T-cell (primary cell): ENCODE measurements at regions not wholly inside any gene's neighbourhood (a gene's known extent, or its start where the extent isn't known, plus 50 kb on each side); places are given as distances from the start of the nearest gene placed in this dataset.

ENCODE experiments used
- ATAC-seq, 4 experiments: fragments of 200-7000 bp in 3 of 4; fragments of 150-1000 bp in 1 of 4; cut with Tn5 transposase; replicated peaks in 1 of 4; 1 replicate in 3 of 4; 2 replicates in 1 of 4; pipeline ENCODE4 v1.10.0; 2021; ENCODE audit warnings: moderate library complexity in 3 of 4, mild to moderate bottlenecking in 2 of 4, moderate number of reproducible peaks in 1 of 4
- CTCF ChIA-PET, 2 donors: fragments of 300-600 bp; sonication (Branson Sonifier 250); formaldehyde crosslinking; loops; one replicate each; lab custom pipeline; 2022; ENCODE audit warnings: antibody characterized with exemption in 2 of 2; lab: Charles Lee
- POLR2A ChIA-PET, 2 donors: fragments of 300-600 bp; sonication (Branson Sonifier 250); formaldehyde crosslinking; loops; one replicate each; lab custom pipeline; 2022; ENCODE audit warnings: antibody characterized with exemption in 2 of 2; lab: Charles Lee
- DNase-seq, 35 experiments: peaks; one replicate each; pipeline versions ENCODE4 v3.0.0 to v3.0.0-alpha.2; 2013 to 2023
- H3K27ac ChIP-seq: one replicate; pipeline ENCODE4 v1.5.1; 2013; ENCODE audit warnings: low read length
- H3K27me3 ChIP-seq, 2 experiments: replicated peaks in 1 of 2; 1 replicate in 1 of 2; 2 replicates in 1 of 2; pipeline versions ENCODE4 v1.6.1 to v1.7.0; 2013; ENCODE audit warnings: low read length in 1 of 2, mixed read lengths in 1 of 2; ENCODE audit not compliant: control insufficient read depth in 2 of 2, insufficient read depth in 2 of 2; ENCODE audit errors: extremely low read depth in 1 of 2
- H3K36me3 ChIP-seq, 2 donors: 1 replicate in 1 of 2; 2 replicates in 1 of 2; pipeline versions ENCODE4 v1.6.1 to v1.7.0; 2013; ENCODE audit warnings: low read length in 1 of 2; ENCODE audit not compliant: control insufficient read depth in 2 of 2, insufficient read depth in 1 of 2; ENCODE audit errors: extremely low read depth in 1 of 2
- H3K4me1 ChIP-seq, 2 experiments: 1 replicate in 1 of 2; 2 replicates in 1 of 2; pipeline versions ENCODE4 v1.6.1 to v1.7.0; 2013; ENCODE audit warnings: low read length in 2 of 2, mixed read lengths in 1 of 2; ENCODE audit not compliant: insufficient read depth in 2 of 2, control insufficient read depth in 1 of 2; ENCODE audit errors: extremely low read depth in 1 of 2
- H3K4me3 ChIP-seq, 2 donors: 1 replicate in 1 of 2; 2 replicates in 1 of 2; pipeline versions ENCODE4 v1.5.1 to v1.7.0; 2013; ENCODE audit warnings: mild to moderate bottlenecking in 2 of 2, low read length in 1 of 2, moderate library complexity in 1 of 2; ENCODE audit not compliant: control insufficient read depth in 1 of 2; ENCODE audit errors: extremely low read depth in 1 of 2
- H3K9me3 ChIP-seq: 2 replicates; pipeline ENCODE4 v1.7.0; 2013
- H3K27ac Mint-ChIP-seq, 2 donors: one replicate each; pipeline ENCODE4 v1.8.0; 2020 to 2021; ENCODE audit warnings: mild to moderate bottlenecking in 2 of 2, mixed read lengths in 2 of 2
- H3K27me3 Mint-ChIP-seq, 2 donors: one replicate each; pipeline ENCODE4 v1.8.0; 2021 to 2022; ENCODE audit warnings: mixed read lengths in 2 of 2
- H3K36me3 Mint-ChIP-seq: one replicate; pipeline ENCODE4 v1.8.0; 2021; ENCODE audit warnings: mixed read lengths
- H3K4me1 Mint-ChIP-seq, 3 donors: one replicate each; pipeline ENCODE4 v1.8.0; 2020 to 2022; ENCODE audit warnings: mixed read lengths in 3 of 3, mild to moderate bottlenecking in 1 of 3
- H3K4me3 Mint-ChIP-seq, 3 donors: one replicate each; pipeline ENCODE4 v1.8.0; 2020 to 2022; ENCODE audit warnings: mild to moderate bottlenecking in 3 of 3, mixed read lengths in 3 of 3, moderate library complexity in 3 of 3
- H3K9me3 Mint-ChIP-seq, 3 donors: one replicate each; pipeline ENCODE4 v1.8.0; 2020 to 2022; ENCODE audit warnings: mixed read lengths in 3 of 3
- WGBS: methylation state at CpG from one replicate; pipeline ENCODE4 v1.1.5; 2013; ENCODE audit warnings: missing lambda C conversion rate; ENCODE audit not compliant: insufficient coverage; 5-methylcytosine and 5-hydroxymethylcytosine counted together

DNA sequence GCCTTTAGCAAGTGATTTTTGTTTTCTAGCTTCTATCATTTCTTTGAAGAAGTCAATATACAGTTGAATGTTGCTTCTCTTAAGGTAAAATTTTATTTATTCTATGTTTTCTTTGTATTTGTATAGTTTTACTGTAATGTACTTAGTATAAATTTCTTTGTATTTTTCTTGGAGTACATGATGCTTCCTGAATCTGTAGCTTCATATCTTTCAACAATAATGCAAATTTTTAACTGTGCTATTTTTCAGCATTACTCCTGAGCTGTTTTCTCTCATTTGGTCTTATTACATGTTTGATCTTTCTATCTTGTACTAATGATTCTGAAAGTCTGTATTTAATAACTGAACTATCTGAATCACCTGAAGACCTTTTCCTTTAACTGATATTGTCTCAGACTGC lies 253.9 kb upstream of the NXPH2 start:
- no peaks in the 10 kb centered on the region for H3K4me1 ChIP-seq
- DNase-seq (no peak), ATAC-seq (no peak)
- H3K36me3 ChIP-seq: no peaks in the 10 kb centered on the region
- H3K27me3 ChIP-seq: no peaks in the 10 kb centered on the region
- Mint-ChIP-seq H3K36me3 (no peaks in the 10 kb centered on the region), H3K27ac (no peak overlapping the region), H3K4me3 (no peak overlapping the region), H3K9me3 (peaks cover 0 to 16% (median 11%) of the 10 kb centered on the region in 3 donors), H3K4me1 (no peaks in the 10 kb centered on the region), H3K27me3 (no peaks in the 10 kb centered on the region)
- CTCF ChIA-PET: no interaction called here
- no peak overlapping the region for H3K27ac ChIP-seq
- no peak overlapping the region for H3K4me3 ChIP-seq
- no peaks in the 10 kb centered on the region for H3K9me3 ChIP-seq
- POLR2A ChIA-PET: no interaction called here

GRCh38 chr2:139033300-139033699 lies 253.1 kb upstream of the NXPH2 start:
- no peak overlapping the region for H3K27ac Mint-ChIP-seq
- H3K36me3 Mint-ChIP-seq: no peaks in the 10 kb centered on the region
- ATAC-seq (no peak), DNase-seq (no peak)
- POLR2A ChIA-PET: no interaction called here
- WGBS: no CpG with 5 or more reads among the region's 2 CpGs
- Histone ChIP-seq H3K27ac (no peak overlapping the region), H3K27me3 (no peaks in the 10 kb centered on the region), H3K4me3 (no peak overlapping the region), H3K4me1 (no peaks in the 10 kb centered on the region), H3K36me3 (no peaks in the 10 kb centered on the region), H3K9me3 (no peaks in the 10 kb centered on the region)
- CTCF ChIA-PET: interaction anchor here in 1 of 2 donors (0.6 kb wide), 1 partner anchor 418 kb away, joined by 4 read pairs; no protein-coding TSS in a partner anchor
- H3K9me3 Mint-ChIP-seq: peaks cover 0 to 21% (median 16%) of the 10 kb centered on the region in 3 donors
- no peak overlapping the region for H3K4me3 Mint-ChIP-seq
- H3K4me1 Mint-ChIP-seq: no peaks in the 10 kb centered on the region
- H3K27me3 Mint-ChIP-seq: no peaks in the 10 kb centered on the region

- no peaks in the 10 kb centered on the region for H3K27me3 ChIP-seq
- Mint-ChIP-seq H3K4me1 (no peaks in the 10 kb centered on the region), H3K27me3 (no peaks in the 10 kb centered on the region), H3K27ac (no peak overlapping the region), H3K4me3 (no peak overlapping the region), H3K9me3 (peaks cover 0 to 25% (median 15%) of the 10 kb centered on the region in 3 donors), H3K36me3 (no peaks in the 10 kb centered on the region)
- H3K36me3 ChIP-seq: no peaks in the 10 kb centered on the region
- H3K4me1 ChIP-seq: no peaks in the 10 kb centered on the region
- no peak overlapping the region for H3K4me3 ChIP-seq
- no peaks in the 10 kb centered on the region for H3K9me3 ChIP-seq
- ChIA-PET POLR2A (no interaction called here), CTCF (no interaction called here)
- ATAC-seq: no peak
- H3K27ac ChIP-seq: no peak overlapping the region
- no peak for DNase-seq
Observed at GRCh38 chr2:139031722-139032121, 251.5 kb upstream of the NXPH2 start.

DNA sequence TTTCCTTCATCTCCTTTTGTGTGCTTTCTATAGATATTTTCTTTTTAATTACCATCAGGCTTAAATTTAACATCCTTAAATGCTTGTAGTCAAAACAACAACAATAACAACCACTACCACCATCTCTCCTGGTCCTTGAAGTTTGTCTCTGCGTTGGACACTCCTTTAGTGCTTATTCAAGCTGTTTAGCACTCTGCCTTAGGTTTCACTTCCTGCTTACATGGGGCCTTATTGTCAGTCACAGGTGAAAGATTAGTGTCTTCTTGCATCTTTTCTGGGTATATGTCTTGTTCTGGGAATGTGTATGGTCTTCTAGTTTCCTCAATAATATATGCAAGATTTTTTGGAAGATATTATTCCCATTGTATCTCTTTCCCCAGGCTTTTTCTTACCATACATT lies 240.1 kb upstream of the NXPH2 start:
- H3K9me3 Mint-ChIP-seq: peaks cover 29 to 39% (median 30%) of the 10 kb centered on the region in 3 donors

DNA sequence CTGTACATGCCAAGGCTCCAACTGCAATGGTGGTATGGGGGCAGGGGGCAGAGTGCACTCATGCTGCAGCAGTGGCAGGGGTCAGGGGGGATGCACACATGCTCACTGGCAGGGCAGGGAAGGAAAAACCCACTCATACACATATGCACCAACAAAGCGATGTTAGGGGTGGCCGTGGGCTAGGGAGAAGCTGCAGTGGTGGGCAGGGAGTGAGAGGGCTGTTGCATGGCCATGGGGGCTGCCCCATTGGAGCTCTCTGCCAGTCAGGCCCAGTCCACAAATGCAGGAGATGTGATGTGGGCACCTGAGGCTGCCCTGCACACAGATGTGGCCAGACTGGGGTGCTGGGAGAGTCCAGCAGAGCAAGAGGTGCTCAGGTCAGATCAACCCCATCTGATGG lies 238.1 kb upstream of the NXPH2 start:
- H3K27me3 ChIP-seq: peaks cover 0 to 5% of the 10 kb centered on the region in 2 experiments
- no peak for ATAC-seq
- Mint-ChIP-seq H3K9me3 (peaks cover 34 to 39% (median 34%) of the 10 kb centered on the region in 3 donors), H3K4me3 (no peak overlapping the region), H3K4me1 (no peaks in the 10 kb centered on the region), H3K27me3 (no peaks in the 10 kb centered on the region), H3K27ac (no peak overlapping the region), H3K36me3 (no peaks in the 10 kb centered on the region)
- DNase-seq: no peak
- no peak overlapping the region for H3K27ac ChIP-seq
- no peaks in the 10 kb centered on the region for H3K36me3 ChIP-seq
- no peaks in the 10 kb centered on the region for H3K9me3 ChIP-seq
- no peaks in the 10 kb centered on the region for H3K4me1 ChIP-seq
- ChIA-PET CTCF (no interaction called here), POLR2A (interaction anchor here in 1 of 2 donors (0.6 kb wide), 1 partner anchor 1208 kb away, joined by 3 read pairs; no protein-coding TSS in a partner anchor)
- no peak overlapping the region for H3K4me3 ChIP-seq
- 80% methylated on average over 1 of the region's 2 CpGs for WGBS

More for the DNA sequence above, 240.1 kb upstream of the NXPH2 start:
- no peaks in the 10 kb centered on the region for H3K4me1 Mint-ChIP-seq
- ChIA-PET POLR2A (no interaction called here), CTCF (no interaction called here)
- no peak overlapping the region for H3K27ac ChIP-seq
- H3K9me3 ChIP-seq: no peaks in the 10 kb centered on the region
- H3K36me3 ChIP-seq: no peaks in the 10 kb centered on the region
- no peaks in the 10 kb centered on the region for H3K27me3 Mint-ChIP-seq
- peaks cover 0 to 5% of the 10 kb centered on the region in 2 experiments for H3K27me3 ChIP-seq
- no CpG with 5 or more reads among the region's 1 CpG for WGBS
- H3K4me3 Mint-ChIP-seq: no peak overlapping the region
- H3K36me3 Mint-ChIP-seq: no peaks in the 10 kb centered on the region
- no peak overlapping the region for H3K4me3 ChIP-seq
- H3K27ac Mint-ChIP-seq: no peak overlapping the region
- DNase-seq: no peak
- ATAC-seq: no peak
- no peaks in the 10 kb centered on the region for H3K4me1 ChIP-seq

GRCh38 chr2:139007130-139007529 lies 226.9 kb upstream of the NXPH2 start:
- Mint-ChIP-seq H3K36me3 (no peaks in the 10 kb centered on the region), H3K4me1 (no peaks in the 10 kb centered on the region), H3K9me3 (peaks cover 4 to 12% (median 4%) of the 10 kb centered on the region in 3 donors), H3K4me3 (no peak overlapping the region), H3K27me3 (no peaks in the 10 kb centered on the region), H3K27ac (no peak overlapping the region)
- DNase-seq (no peak), ATAC-seq (no peak)
- no peaks in the 10 kb centered on the region for H3K9me3 ChIP-seq
- H3K4me1 ChIP-seq: no peaks in the 10 kb centered on the region
- no peaks in the 10 kb centered on the region for H3K27me3 ChIP-seq
- H3K4me3 ChIP-seq: no peak overlapping the region
- CTCF ChIA-PET: no interaction called here
- POLR2A ChIA-PET: no interaction called here
- H3K27ac ChIP-seq: no peak overlapping the region
- no peaks in the 10 kb centered on the region for H3K36me3 ChIP-seq

DNA sequence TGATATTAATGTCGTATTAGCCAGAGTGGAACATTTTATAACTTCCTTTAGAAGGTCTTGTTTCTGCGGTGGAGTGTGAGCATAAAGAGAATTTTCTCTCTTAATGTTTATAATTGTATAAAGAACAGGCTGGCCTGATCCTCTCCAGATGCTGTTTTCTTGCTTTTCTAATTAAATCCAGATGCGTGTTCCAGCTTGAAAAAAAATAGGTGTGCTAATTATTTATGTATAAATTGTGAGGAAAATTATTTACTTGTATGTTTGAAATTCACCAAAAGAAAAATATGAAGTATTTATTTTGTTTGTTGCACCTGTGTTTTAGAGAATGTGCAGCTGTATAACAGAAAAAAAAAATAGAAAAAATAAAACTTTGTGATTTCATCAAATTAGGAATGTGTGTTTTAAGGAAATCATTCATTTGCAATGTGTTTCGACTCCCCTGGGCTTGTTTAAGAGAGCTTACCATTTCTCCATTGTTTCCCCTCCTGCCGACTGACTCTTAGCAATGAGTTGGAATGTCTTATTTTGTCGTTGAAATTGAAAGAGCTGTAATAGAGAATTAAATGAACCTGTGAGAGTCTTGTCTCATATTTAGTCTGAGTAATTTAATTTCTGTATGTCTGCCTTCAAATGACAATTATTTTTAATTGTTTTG lies 220.1 kb upstream of the NXPH2 start:
- H3K27me3 Mint-ChIP-seq: no peaks in the 10 kb centered on the region

More for the DNA sequence above, 220.1 kb upstream of the NXPH2 start:
- no peak overlapping the region for H3K4me3 ChIP-seq
- no CpG with 5 or more reads among the region's 6 CpGs for WGBS
- no peaks in the 10 kb centered on the region for H3K36me3 Mint-ChIP-seq
- H3K4me1 ChIP-seq: no peaks in the 10 kb centered on the region
- peaks cover 0 to 7% (median 5%) of the 10 kb centered on the region in 3 donors for H3K9me3 Mint-ChIP-seq
- no peak for DNase-seq
- H3K4me1 Mint-ChIP-seq: no peaks in the 10 kb centered on the region
- H3K4me3 Mint-ChIP-seq: no peak overlapping the region
- ATAC-seq: no peak
- CTCF ChIA-PET: no interaction called here
- no peaks in the 10 kb centered on the region for H3K9me3 ChIP-seq
- POLR2A ChIA-PET: no interaction called here
- no peaks in the 10 kb centered on the region for H3K36me3 ChIP-seq
- H3K27ac Mint-ChIP-seq: no peak overlapping the region
- H3K27me3 ChIP-seq: no peaks in the 10 kb centered on the region
- H3K27ac ChIP-seq: no peak overlapping the region
